HG03045 (cell line): ENCODE measurements at regions not wholly inside any gene's neighbourhood (a gene's known extent, or its start where the extent isn't known, plus 50 kb on each side); places are given as distances from the start of the nearest gene placed in this dataset.
"Not testable (repeated sequence)": the region's sequence is repeated elsewhere in the genome, so short reads cannot be mapped to it uniquely, and the experiment has no call there.

ENCODE experiments used
- ATAC-seq: cut with Tn5 transposase; IDR thresholded peaks from one replicate; pipeline ENCODE4 v1.9.1; 2021; ENCODE audit warnings: mild to moderate bottlenecking, moderate library complexity; ENCODE audit not compliant: unreplicated experiment

DNA sequence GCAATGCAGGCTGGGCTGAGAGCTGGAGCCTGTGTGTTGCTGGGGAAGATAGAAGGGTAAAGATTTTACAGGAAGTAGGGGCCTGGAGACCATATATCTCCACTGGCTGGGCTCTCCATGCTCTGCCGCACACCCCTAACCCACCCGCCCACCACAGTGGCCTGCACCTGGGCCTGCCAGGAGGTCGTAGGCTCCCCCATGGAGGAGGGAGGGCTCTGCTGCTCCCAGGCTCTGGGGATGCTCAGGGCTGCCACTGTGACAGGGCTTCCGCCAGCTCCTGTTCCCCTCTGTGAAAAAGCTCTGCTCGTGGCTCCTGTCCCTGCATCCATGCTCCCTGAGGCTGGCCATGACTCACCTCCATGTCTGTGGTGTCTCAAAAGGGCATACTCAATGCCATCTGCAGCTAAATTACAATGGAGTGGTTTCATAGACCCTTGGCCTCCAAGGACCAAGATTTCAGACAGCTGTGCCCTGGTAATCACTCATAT is 106.0 kb downstream of the CXCL12 start:
- ATAC-seq, result no peak

DNA sequence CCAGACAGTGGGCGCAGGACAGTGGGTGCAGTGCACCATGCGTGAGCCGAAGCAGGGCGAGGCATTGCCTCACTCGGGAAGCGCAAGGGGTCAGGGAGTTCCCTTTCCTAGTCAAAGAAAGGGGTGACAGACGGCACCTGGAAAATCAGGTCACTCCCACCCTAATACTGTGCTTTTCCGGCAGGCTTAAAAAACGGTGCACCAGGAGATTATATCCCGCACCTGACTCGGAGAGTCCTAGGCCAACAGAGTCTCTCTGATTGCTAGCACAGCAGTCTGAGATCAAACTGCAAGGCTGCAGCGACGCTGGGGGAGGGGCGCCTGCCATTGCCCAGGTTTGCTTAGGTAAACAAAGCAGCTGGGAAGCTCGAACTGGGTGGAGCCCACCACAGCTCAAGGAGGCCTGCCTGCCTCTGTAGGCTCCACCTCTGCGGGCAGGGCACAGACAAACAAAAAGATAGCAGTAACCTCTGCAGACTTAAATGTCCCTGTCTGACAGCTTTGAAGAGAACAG is 116.4 kb downstream of the CXCL12 start:
- ATAC-seq, result not testable (repeated sequence)

DNA sequence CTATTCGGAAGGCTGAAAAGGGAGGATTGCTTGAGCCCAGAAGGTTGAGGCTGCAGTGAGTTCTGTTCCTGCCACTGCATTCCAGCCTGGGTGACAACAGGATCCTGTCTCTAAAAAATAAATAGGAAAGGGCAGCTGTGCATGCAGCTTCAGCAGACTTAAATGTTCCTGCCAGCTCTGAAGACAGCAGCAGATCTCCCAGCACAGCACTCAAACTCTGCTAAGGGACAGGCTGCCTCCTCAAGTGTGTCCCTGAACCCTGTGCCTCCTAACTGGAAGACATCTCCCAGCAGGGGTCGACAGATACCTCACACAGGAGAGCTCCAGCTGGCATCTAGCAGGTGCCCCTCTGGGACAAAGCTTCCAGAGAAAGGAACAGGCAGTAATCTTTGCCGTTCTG is 117.9 kb downstream of the CXCL12 start:
- ATAC-seq, result no peak

DNA sequence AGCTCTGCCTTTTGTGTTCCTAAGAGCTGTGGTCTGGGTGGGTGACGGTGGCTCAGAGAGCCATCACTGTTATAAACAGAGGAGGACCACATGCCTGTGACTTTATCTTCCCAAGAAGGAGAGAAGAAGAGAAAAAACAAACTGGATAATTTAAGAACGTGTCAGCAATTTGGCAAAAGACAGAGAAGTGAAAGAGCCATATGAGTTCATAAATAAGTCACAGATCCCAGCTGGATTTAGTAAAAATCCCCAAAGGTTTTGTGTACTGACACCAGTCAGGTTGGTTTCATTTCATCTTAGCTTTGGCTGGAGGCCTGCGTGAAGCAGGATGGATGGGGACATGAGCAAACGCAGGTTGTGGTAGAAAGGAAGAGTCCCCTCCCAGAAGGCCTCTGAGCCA is 120.7 kb downstream of the CXCL12 start:
- no peak for ATAC-seq

DNA sequence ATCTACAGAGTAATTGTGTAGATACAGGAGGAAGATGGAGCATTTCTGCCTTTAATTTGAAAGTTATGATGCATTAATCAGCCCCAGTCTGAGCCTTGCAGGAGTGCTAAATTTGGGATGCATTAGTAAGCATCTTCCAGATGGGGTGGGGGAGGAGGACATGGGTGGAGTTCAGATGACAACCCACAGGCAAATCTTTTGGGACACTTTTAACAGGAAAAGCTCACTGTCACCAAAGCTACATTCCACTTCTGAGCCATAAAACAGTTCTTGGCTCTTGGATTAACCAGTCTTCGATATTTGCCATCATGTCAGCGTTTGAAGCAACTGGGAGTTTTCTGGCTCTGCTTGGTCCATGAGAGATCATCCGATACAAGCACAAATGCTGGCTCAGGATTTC is 121.1 kb downstream of the CXCL12 start:
- ATAC-seq, result no peak

DNA sequence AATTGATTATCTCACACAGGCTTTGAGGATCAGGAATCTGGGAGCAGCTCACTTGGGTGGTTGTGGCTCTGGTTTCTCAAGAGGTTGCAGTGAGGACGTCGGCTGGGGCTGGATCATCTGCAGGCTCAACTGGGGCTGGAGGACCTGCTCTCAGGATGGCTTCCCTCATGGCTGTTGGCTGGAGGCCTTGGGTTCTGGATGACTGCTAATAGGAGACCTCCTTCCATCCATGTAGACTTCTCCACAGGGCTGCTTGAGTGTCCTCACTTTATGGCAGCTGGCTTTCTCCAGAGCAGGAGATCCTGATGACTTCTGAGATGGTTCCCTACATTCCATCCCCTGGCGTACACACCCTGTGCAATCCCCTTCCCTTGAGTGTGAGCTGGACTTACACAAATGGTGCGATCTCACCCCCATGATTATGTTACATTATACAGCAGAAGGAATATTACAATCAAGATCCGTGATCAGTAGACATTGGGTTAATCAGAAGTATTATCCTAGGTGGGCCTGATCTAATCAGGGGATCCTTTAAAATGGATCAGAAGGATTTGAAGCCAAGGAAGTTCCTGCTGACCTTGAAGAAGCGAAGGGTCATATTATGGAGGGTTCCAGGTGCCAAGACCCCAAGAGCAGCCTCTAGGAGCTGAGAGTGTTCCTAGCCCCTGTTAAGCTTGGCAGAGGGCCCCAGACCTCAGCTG is 122.2 kb downstream of the CXCL12 start:
- ATAC-seq, result no peak

DNA sequence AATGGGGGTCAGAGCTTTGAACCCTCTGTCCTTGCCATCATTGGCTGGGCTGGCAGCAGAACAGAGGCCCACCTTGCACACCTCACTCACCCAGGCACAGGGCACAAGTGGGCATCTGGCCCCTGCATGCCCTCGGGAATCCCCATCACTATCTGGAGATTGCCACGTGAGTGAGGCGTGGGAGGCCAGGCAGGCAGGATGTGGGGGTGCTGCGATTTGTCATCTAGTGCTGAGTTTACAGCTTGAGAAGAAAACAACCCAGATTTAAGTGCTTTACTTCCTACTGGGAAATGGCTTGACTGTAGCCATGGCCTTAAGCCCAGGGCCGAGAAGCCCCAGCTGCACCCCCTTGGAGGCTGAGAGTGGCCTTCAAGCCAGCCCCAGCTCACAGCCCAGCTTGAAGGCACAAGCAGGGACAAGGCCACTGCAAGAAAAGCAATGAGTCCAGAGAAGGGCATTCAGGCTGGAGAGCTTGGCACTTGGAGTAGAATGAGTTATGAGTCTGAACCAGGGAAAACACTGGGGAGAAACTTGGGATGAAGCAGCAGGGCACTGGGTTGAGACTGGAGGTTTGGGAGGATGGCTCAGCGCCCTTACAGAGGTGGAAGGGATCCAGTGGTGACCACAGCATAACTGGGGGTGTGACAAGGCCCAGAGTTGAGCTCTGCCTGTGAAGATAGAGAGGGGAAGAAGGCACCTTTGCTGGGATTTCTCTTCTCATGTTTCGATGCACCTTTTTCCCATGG is 123.0 kb downstream of the CXCL12 start:
- ATAC-seq, result no peak

DNA sequence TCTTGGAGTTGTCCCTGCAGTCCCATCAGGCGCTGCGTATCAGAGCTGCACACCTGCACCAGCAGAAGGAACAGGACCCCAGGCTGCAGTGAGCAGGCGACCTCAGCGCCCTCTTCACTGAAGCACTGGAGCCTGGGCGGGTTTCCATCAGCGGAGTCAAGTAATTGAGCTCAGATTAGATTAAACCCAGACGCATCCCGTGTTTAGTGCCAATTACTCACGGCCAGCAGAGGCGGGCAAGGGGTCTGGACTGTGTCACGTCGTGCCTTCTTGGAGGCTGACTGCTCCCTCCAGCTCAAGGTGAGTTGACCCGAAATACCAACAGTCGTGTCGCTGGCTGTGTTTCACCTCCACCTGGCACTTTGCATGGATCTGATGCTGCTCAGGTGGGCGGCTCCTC is 123.6 kb downstream of the CXCL12 start:
- no peak for ATAC-seq

DNA sequence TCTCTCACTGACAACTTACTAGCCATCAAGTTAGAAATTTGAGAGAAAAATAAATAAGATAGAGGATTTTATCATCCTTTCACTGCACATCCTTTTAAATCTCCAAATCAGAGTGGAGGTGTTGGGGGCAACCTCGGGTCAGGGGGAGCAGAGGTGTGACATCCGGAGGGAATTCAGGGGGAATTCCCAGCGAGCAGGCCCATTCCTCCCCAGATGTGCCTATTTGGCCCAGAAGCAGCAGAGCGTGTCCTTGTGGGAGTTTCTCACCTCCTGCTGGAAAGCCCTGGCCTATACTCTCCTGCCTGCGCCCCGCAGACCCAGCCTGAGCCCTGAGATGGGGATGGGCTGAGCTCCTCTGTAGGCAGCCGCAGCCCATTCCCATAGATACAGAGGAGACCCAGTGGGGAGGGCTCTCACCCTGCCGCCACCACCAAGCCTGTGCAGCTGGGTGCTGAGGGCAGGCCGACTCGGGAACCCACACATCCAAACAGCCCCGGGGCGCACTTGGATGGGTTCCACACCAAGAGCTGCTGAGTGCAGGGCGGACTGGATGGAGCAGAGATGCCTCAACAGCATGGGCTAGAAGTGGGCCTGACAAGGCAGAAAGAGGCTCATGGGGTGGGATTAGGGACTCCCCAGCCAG is 124.5 kb downstream of the CXCL12 start:
- ATAC-seq, result no peak

DNA sequence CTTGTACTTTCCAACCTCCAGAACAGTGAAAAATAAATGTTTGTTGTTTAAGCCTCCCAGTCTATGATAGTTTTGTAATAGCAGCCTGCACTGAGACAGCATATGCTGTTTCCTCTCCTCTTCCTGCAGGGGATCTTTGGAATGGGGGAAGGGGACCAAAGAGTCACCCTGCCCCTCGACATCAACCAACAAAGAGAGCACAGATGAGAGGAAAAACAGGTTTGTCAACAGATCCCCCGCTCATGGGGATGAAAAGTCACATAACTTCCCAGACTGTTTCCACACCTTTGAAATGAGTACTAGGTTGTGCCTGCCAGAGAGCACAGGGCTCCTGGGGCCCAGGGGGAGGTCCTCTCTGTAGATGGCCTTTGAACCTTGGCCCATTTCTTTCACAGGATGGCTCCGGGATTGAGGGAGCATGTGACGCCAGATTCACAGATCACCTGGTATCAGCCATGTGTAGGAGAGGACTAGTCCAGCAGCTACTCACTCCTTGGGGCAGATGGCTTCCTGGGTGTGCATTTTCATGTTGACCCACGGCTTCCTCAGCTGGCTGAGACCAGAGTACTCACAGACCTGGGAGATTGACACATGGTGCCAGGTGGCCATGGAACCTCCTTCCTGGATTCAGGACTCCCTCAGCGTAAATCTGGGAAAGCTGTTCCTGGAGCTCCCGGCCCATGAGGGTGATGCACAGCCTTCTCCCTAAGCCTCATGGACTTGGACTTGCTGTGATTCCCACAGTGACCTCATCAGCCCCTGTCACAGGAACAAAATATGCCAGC is 125.6 kb downstream of the CXCL12 start:
- no peak for ATAC-seq

DNA sequence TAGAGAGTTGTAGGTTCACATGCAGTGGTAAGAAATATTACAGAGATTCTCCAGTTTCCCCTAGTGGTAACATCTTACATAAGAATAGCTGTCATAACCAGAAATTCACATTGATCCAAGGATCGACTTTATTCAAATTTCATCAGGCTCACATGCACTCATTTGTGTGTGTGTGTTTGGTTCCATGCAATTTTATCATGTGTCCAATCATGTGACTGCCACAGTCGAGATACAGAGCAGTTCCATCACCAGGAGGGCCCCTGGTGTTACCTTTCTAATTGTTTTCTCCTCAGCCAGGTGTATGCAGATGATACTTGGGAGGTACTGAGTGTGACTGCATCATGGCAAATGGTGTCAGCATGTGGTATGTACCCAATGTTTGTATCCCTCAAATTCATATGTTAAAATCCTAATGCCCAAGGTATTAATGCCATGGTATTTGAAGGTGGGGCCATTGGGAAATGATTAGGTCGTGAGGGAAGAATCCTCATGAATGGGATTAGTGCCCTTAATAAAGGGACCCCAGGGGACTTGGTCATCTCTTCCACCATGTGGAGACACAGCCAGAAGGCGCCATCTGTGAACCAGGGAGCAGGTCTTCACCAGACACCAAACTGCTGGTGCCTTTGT is 126.3 kb downstream of the CXCL12 start:
- ATAC-seq, result no peak

DNA sequence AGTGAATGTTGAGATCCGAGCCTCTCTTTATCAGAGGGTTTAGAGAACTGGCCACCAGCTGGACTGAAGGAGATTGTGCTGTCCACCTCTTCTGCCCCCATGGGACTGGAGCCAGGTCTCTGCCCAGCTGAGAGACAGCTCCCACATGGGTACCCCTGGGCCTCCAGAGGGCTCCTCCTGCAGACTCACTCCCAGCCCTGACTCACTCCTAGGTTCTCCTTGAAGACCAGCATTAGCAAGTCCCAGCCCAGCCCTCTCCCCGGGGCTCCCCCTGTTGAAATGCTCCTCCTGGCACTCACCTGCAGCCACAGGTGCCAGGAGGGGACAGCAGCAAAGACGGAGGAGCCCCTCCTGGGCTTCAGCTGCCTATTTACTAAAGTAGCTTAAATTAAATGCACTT is 126.9 kb downstream of the CXCL12 start:
- ATAC-seq, result no peak

DNA sequence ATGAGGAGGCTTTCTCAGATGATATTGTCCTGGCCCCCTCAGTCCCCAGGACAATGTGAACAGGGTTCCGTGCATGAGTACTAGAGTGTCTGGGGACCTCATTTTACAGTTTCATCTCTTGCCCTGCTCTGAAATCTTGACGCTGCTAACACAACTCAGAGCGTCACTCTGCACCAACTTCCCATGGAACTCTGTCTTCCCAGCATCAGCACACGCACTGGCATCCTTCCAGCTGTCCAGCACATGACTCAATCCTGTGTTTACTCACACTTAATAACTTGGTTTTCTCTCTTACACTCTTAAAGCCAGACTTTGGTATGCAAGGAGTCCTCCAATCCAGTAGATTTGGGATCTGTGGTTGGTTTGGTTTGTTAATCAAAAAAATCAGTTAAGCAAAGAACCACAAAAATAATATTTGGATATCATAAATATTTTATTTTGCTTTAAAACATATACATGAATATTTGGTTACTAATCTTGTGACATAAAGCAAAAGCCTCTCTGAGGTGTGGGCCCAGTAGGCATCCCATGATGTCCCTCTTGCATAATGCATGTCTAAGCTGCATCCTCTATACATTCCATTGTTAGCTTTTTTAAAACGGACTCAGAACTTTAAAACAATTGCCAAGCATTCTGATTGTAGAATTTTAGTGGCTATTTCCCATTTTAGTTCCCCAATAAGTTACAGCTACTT is 131.0 kb downstream of the CXCL12 start:
- ATAC-seq, result no peak

DNA sequence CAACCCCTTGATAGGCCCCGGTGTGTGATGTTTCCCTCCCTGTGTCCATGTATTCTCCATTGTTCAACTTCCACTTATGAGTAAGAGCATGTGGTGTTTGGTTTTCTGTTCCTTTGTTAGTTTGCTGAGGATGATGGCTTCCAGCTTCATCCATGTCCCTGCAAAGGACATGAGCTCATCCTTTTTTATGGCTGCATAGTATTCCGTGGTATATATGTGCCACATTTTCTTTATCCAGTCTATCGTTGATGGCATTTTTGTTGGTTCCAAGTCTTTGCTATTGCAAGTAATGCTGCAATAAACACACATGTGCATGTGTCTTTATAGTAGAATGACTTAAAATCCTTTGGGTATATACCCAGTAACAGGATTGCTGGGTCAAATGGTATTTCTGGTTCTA is 132.3 kb downstream of the CXCL12 start:
- ATAC-seq, result not testable (repeated sequence)

DNA sequence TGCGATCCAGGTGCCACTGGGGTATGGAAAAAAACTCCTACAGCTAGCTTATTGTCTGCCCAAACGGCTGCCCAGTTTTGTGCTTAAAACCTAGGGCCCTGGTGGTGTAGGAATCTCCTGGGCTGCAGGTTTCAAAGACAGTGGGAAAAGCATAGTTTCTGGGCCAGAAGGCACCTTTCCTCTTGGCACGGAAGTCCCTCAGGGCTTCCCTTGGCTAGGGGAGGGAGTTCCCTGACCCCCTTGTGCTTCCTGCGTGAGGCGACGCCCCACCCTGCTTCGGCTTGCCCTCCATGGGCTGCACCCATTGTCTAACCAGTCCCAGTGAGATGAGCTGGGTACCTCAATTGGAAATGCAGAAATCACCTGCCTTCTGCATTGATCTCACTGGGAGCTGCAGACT is 135.0 kb downstream of the CXCL12 start:
- not testable (repeated sequence) for ATAC-seq

DNA sequence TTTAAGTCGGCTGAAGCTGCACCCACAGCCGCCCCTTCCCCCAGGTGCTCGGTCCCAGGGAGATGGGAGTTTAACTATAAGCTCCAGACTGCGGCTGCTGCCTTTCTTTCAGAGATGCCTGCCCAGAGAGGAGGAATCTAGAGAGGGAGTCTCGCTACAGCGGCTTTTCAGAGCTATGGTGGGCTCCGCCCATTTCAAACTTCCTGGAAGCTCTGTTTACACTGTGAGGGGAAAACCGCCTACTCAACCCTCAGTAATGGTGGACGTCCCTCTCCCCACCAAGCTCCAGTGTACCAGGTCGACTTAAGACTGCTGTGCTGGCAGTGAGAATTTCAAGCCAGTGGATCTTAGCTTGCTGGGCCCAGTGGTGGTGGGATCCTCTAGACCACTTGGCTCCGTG is 135.4 kb downstream of the CXCL12 start:
- no peak for ATAC-seq

DNA sequence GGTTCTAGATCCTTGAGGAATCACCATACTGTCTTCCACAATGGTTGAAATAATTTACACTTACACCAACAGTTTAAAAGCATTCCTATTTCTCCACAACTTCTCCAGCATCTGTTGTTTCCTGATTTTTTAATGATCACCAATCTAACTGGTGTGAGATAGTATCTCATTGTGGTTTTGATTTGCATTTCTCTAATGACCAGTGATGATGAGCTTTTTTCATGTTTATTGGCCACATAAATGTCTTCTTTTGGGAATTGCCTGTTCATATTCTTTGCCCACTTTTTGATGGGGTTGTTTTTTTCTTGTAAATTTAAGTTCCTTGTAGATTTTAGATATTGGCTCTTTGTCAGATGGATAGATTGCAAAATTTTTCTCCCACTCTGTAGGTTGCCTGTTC is 138.2 kb downstream of the CXCL12 start:
- not testable (repeated sequence) for ATAC-seq

DNA sequence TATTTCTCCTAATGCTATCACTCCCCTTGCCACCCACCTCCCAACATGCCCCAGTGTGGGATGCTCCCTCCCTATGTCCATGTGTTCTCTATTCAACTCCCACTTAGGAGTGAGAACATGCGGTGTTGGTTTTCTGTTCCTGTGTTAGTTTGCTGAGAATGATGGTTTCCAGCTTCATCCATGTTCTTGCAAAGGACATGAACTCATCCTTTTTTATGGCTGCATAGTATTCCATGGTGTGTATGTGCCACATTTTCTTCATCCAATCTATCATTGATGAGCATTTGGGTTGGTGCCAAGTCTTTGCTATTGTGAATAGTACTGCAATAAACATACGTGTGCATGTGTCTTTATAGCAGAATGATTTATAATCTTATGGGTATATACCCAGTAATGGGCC is 138.6 kb downstream of the CXCL12 start:
- ATAC-seq, result not testable (repeated sequence)

DNA sequence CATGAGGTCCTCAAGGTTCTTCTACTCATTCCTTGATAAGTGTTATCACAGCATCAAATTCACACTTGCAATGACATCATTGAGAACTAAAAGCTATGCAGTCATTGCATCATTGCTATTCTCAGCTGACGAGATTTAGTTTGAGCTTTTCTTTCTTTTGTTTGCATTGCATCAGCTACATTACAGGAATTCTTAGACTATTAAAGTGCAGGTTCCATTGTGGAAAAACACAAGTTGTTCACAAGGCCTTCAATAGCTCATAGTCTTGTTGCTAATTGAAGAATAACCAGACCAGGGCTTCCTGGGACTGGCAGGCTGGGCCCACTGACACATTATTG is 139.3 kb downstream of the CXCL12 start:
- no peak for ATAC-seq
